ENCODE measurements at regions not wholly inside any gene's neighbourhood (a gene's known extent, or its start where the extent isn't known, plus 50 kb on each side); places are given as distances from the start of the nearest gene placed in this dataset.
A peak's percentile ranks its signal among the peaks of the same experiment; 100 is the strongest.

DNA sequence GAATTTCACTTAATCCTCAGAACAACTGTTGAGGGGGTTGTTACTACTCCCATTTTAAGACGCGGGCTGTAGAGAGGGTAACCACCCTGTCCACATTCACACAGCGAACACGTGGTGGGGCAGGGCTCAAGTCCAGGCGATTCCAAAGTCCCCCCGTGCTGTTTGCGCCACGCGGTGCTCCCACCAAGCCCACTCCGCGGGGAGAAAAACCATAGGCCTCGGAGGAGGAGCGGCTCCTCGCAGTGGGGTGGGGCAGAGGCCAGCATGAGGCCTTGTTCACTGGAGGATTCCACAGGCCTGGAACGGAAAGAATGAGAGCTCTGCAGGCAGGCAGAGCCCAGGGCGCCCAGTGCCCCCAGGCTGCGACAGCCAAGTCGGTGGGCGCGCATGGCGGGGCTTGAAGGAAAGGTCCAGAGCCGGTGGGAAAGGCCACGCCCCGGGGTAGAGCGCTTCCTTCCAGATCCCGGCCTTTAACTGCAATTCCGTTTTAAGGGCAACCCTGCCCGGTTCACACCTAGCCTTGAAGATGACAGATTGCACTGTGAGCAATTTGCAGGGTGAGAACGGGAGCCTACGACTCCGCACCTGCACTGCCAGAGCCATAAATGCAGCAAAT lies 161.8 kb upstream of the TBL1XR1 start (continued):
- no peak for TF ChIP-seq ZNF850 (CRISPR knock-in tag; conservative IDR thresholded peaks at IDR 0.05)
- no peak for TF ChIP-seq MAFK (conservative IDR thresholded peaks at IDR 0.05 in 1 of 2, IDR thresholded peaks at IDR 0.05 in 1 of 2; ENCODE audit: low read length in 2 of 2)
- TF ChIP-seq MIXL1 (CRISPR knock-in tag; IDR thresholded peaks at IDR 0.05), result no peak
- TF ChIP-seq ZBTB7A (CRISPR knock-in tag; IDR thresholded peaks at IDR 0.05), result peak; percentile 19; the same call in 1 of the 2 replicates
- TF ChIP-seq NRL (CRISPR knock-in tag; IDR thresholded peaks at IDR 0.05; ENCODE audit: borderline replicate concordance), result no peak; the same call in 1 of the 2 replicates
- TF ChIP-seq IRF2 (CRISPR knock-in tag; IDR thresholded peaks at IDR 0.05), result peak; percentile 37; the same call in 1 of the 2 replicates
- TF ChIP-seq NCOA5 (CRISPR knock-in tag; IDR thresholded peaks at IDR 0.05), result 0 out of 2 replicates have a peak, but pooled peaks have one; percentile 8
- TF ChIP-seq, protein P1, sequence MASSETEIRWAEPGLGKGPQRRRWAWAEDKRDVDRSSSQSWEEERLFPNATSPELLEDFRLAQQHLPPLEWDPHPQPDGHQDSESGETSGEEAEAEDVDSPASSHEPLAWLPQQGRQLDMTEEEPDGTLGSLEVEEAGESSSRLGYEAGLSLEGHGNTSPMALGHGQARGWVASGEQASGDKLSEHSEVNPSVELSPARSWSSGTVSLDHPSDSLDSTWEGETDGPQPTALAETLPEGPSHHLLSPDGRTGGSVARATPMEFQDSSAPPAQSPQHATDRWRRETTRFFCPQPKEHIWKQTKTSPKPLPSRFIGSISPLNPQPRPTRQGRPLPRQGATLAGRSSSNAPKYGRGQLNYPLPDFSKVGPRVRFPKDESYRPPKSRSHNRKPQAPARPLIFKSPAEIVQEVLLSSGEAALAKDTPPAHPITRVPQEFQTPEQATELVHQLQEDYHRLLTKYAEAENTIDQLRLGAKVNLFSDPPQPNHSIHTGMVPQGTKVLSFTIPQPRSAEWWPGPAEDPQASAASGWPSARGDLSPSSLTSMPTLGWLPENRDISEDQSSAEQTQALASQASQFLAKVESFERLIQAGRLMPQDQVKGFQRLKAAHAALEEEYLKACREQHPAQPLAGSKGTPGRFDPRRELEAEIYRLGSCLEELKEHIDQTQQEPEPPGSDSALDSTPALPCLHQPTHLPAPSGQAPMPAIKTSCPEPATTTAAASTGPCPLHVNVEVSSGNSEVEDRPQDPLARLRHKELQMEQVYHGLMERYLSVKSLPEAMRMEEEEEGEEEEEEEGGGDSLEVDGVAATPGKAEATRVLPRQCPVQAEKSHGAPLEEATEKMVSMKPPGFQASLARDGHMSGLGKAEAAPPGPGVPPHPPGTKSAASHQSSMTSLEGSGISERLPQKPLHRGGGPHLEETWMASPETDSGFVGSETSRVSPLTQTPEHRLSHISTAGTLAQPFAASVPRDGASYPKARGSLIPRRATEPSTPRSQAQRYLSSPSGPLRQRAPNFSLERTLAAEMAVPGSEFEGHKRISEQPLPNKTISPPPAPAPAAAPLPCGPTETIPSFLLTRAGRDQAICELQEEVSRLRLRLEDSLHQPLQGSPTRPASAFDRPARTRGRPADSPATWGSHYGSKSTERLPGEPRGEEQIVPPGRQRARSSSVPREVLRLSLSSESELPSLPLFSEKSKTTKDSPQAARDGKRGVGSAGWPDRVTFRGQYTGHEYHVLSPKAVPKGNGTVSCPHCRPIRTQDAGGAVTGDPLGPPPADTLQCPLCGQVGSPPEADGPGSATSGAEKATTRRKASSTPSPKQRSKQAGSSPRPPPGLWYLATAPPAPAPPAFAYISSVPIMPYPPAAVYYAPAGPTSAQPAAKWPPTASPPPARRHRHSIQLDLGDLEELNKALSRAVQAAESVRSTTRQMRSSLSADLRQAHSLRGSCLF (CRISPR knock-in tag; IDR thresholded peaks at IDR 0.05; ENCODE audit: borderline replicate concordance), result no peak
- TF ChIP-seq ZBTB25 (CRISPR knock-in tag; IDR thresholded peaks at IDR 0.05), result peak; percentile 13; the same call in 1 of the 2 replicates
- no peak for TF ChIP-seq PAF1 (CRISPR knock-in tag; IDR thresholded peaks at IDR 0.05)
- TF ChIP-seq ZFAT (CRISPR knock-in tag; conservative IDR thresholded peaks at IDR 0.05), result no peak
- no peak for TF ChIP-seq SOX13 (IDR thresholded peaks at IDR 0.05)
- 0 out of 4 replicates have a peak, but pooled peaks of 1 of the 2 experiments have one; percentile 70 for TF ChIP-seq SOX13 (CRISPR knock-in tag; conservative IDR thresholded peaks at IDR 0.05 in 1 of 2, IDR thresholded peaks at IDR 0.05 in 1 of 2)
- TF ChIP-seq ZNF180 (CRISPR knock-in tag; IDR thresholded peaks at IDR 0.05; ENCODE audit: borderline replicate concordance, low read depth), result no peak
- TF ChIP-seq SNAPC2 (CRISPR knock-in tag; IDR thresholded peaks at IDR 0.05), result no peak
- 0 out of 2 replicates have a peak, but pooled peaks have one; percentile 13 for TF ChIP-seq ZNF710 (CRISPR knock-in tag; IDR thresholded peaks at IDR 0.05; ENCODE audit: borderline replicate concordance)
- TF ChIP-seq SNRNP70 (IDR thresholded peaks at IDR 0.05; ENCODE audit: low read depth, low read length), result no peak
- no peak for TF ChIP-seq FOXP4 (CRISPR knock-in tag; IDR thresholded peaks at IDR 0.05)
- no peak; the same call in 1 of the 2 replicates for TF ChIP-seq NKX3-1 (CRISPR knock-in tag; IDR thresholded peaks at IDR 0.05)
- TF ChIP-seq ZNF672 (CRISPR knock-in tag; IDR thresholded peaks at IDR 0.05), result no peak
- TF ChIP-seq NFKB2 (CRISPR knock-in tag; IDR thresholded peaks at IDR 0.05; ENCODE audit: borderline replicate concordance), result peak; percentile 75; the same call in 1 of the 2 replicates
